ENCODE measurements at regions not wholly inside any gene's neighbourhood (a gene's known extent, or its start where the extent isn't known, plus 50 kb on each side); places are given as distances from the start of the nearest gene placed in this dataset.

- Histone ChIP-seq H4K8ac (replicated peaks; ENCODE audit: insufficient read length, low read depth, low read length) (no peak overlapping the region), H4K5ac (ENCODE audit: insufficient read length, low read depth, low read length) (no peak overlapping the region), H2BK15ac (ENCODE audit: low read depth, low read length) (no peak overlapping the region), H3K9me3 (ENCODE audit: control insufficient read depth, low read depth, low read length) (no peaks in the 10 kb centered on the region), H2BK120ac (ENCODE audit: low read depth, low read length, poor library complexity, severe bottlenecking) (no peak overlapping the region), H4K91ac (ENCODE audit: insufficient read length, low read depth, low read length) (no peak overlapping the region), H3K4ac (ENCODE audit: low read depth, low read length) (no peak overlapping the region), H3T11ph (ENCODE audit: low read length) (no peak overlapping the region), H3K14ac (ENCODE audit: insufficient read depth, low read length) (no peak overlapping the region), H2BK12ac (ENCODE audit: insufficient read length, low read depth, low read length) (no peak overlapping the region), H2BK20ac (ENCODE audit: low read depth, low read length, poor library complexity, severe bottlenecking) (no peak overlapping the region), H3K18ac (ENCODE audit: insufficient read length, low read depth, low read length) (no peak overlapping the region), H3K27me3 (ENCODE audit: insufficient read depth, low read length) (no peaks in the 10 kb centered on the region), H3K4me1 (ENCODE audit: insufficient read depth, low read length) (no peaks in the 10 kb centered on the region), H3K79me2 (ENCODE audit: insufficient read depth, low read length) (no peaks in the 10 kb centered on the region), H3K23me2 (ENCODE audit: insufficient read length, low read depth, low read length, poor library complexity, severe bottlenecking) (no peaks in the 10 kb centered on the region), H2AFZ (ENCODE audit: low read length) (no peak overlapping the region), H2AK5ac (ENCODE audit: insufficient read length, low read length) (no peak overlapping the region), H3K56ac (ENCODE audit: insufficient read length, low read depth, low read length) (no peak overlapping the region), H3K4me2 (ENCODE audit: insufficient read depth, insufficient read length, low read length) (no peak overlapping the region), H2BK5ac (ENCODE audit: insufficient read length, low read length) (no peak overlapping the region), H3K23ac (ENCODE audit: insufficient read length, low read depth, low read length) (no peak overlapping the region), H4K20me1 (ENCODE audit: control insufficient read depth, insufficient read depth, insufficient read length) (no peaks in the 10 kb centered on the region), H3K79me1 (ENCODE audit: insufficient read depth, low read depth, low read length, poor library complexity, severe bottlenecking) (no peaks in the 10 kb centered on the region), H3K27ac (ENCODE audit: insufficient read length, low read depth, low read length) (no peak overlapping the region), H3K9ac (ENCODE audit: extremely low read depth, insufficient read length, low read length) (no peak overlapping the region)
- no peaks in the 10 kb centered on the region for H3K36me3 Mint-ChIP-seq (ENCODE audit: insufficient read depth in 1 of 3, low read depth in 3 of 3)
- TF ChIP-seq, protein P1, sequence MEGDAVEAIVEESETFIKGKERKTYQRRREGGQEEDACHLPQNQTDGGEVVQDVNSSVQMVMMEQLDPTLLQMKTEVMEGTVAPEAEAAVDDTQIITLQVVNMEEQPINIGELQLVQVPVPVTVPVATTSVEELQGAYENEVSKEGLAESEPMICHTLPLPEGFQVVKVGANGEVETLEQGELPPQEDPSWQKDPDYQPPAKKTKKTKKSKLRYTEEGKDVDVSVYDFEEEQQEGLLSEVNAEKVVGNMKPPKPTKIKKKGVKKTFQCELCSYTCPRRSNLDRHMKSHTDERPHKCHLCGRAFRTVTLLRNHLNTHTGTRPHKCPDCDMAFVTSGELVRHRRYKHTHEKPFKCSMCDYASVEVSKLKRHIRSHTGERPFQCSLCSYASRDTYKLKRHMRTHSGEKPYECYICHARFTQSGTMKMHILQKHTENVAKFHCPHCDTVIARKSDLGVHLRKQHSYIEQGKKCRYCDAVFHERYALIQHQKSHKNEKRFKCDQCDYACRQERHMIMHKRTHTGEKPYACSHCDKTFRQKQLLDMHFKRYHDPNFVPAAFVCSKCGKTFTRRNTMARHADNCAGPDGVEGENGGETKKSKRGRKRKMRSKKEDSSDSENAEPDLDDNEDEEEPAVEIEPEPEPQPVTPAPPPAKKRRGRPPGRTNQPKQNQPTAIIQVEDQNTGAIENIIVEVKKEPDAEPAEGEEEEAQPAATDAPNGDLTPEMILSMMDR (conservative IDR thresholded peaks at IDR 0.05): no peak
- H3K4me3 Mint-ChIP-seq: no peak overlapping the region
- peaks cover 12 to 18% of the 10 kb centered on the region in 2 experiments for H3K4me1 Mint-ChIP-seq
- H3K27me3 Mint-ChIP-seq (ENCODE audit: low read depth): no peaks in the 10 kb centered on the region
- DNase-seq: no peak
- H3K9me3 Mint-ChIP-seq: no peaks in the 10 kb centered on the region
- H3K27ac Mint-ChIP-seq: no peak overlapping the region
- no CpG with 5 or more reads among the region's 1 CpG for WGBS (ENCODE audit: extremely low coverage, insufficient read length, low lambda C conversion rate)
These were observed 173.3 kb upstream of the TNFAIP3 start for GRCh38 chr6:137693711-137694110.

All from H9 (cell line).